Hematopoietic multipotent progenitor cell treated with erythropoietin and hydrocortisone succinate and interleukin-3 and kit ligand, for 8 days (in vitro differentiated cells): ENCODE measurements at regions not wholly inside any gene's neighbourhood (a gene's known extent, or its start where the extent isn't known, plus 50 kb on each side); places are given as distances from the start of the nearest gene placed in this dataset.
"Not testable (repeated sequence)": the region's sequence is repeated elsewhere in the genome, so short reads cannot be mapped to it uniquely, and the experiment has no call there.

Source experiments
- DNase-seq: peaks from one replicate; pipeline ENCODE4 v3.0.0-alpha.2; 2015

- no peak for DNase-seq
Observed at GRCh38 chr4:11894977-11895376, 466.3 kb upstream of the HS3ST1 start.

DNA sequence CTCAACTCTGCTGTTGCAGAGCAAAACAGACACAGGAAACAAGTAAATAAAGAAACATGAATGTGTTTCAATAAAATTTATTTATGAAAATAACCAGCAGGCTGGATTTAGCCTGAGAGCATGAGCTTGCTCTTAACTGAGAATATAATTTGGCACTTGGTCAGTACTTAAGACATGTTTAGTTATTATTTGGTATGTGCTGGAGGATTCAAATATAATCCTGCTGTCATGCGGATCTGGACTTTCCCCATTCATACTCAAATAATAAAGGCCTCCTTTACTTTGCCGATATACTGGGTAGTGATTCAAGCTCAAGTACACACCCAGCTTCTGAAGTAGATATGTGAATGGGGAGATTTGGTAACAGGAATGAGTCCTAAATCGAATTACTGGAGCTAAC lies 465.5 kb upstream of the HS3ST1 start:
- no peak for DNase-seq

GRCh38 chr4:11889099-11889498 lies 460.4 kb upstream of the HS3ST1 start:
- DNase-seq, result no peak

DNA sequence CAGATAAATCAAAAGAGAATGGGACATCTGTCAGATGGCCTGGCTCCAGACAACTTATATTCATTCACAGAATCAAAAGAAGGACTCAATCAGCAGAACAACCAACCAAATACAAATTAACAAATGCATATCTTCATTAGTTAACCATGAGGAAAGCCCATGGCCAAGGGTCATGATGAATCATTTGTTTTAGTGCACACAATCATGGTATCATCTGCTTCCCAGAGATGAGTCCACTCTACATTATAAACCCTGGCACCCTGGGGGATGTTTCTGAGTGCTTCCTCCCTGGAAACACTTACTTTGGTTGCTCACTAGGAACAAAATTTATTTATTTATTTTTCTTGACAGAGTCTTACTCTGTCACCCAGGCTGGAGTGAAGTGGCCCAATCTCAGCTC lies 453.3 kb upstream of the HS3ST1 start:
- DNase-seq, result no peak

DNA sequence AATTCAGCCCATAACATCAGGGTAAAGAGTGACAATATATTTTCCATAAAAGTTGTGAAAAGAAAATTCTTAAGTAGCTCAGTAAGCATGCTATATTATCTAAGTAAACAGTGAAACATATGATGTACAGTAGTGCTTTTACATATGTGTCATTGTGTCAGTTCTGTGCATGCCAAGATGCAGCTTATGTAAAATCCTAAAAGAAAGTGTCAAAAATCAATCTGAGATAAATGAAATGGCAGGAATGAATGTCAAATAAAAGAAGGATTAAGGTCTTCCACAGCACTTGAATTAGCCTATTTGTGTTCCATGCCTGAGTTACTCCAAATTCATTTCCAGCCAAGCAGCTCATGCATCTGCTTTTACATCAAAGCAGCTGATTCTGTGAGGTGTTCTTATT lies 452.7 kb upstream of the HS3ST1 start:
- DNase-seq, result no peak

DNA sequence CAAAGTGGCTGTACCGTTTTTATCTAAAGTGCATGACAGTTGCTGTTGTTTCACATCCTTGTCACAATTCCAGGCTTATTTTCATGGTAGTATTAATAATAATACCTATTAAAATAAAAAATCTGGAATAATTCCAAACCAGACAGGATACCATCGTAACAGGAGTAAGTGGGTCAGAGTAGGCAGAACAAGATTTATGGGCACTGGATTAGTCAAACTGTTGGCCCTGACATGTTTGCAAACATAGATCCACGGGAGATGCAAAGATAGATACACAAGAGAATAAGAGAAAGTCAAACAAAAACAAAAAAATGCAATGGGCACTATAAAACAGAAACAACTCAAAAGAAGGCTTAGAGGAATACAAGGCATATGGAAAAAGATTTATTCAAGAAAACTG lies 449.5 kb upstream of the HS3ST1 start:
- DNase-seq, result no peak

DNA sequence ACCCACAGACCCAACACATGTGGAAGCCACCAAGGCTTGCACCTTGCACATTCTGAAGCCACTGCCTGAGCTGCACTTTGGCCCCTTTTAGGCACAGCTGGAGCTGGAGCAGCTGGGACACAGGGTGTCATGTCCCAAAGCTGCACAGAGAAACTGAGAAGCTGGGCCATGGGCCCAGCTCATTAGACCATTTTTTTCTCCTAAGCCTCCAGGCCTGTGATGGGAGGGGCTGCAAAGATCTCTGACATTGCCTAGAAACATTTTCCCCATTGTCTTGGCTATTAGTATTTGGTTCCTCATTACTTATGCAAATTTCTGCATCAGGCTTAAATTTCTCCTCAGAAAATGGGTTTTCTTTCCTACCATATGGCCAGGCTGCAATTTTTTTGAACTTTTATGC lies 447.4 kb upstream of the HS3ST1 start:
- no peak for DNase-seq

DNA sequence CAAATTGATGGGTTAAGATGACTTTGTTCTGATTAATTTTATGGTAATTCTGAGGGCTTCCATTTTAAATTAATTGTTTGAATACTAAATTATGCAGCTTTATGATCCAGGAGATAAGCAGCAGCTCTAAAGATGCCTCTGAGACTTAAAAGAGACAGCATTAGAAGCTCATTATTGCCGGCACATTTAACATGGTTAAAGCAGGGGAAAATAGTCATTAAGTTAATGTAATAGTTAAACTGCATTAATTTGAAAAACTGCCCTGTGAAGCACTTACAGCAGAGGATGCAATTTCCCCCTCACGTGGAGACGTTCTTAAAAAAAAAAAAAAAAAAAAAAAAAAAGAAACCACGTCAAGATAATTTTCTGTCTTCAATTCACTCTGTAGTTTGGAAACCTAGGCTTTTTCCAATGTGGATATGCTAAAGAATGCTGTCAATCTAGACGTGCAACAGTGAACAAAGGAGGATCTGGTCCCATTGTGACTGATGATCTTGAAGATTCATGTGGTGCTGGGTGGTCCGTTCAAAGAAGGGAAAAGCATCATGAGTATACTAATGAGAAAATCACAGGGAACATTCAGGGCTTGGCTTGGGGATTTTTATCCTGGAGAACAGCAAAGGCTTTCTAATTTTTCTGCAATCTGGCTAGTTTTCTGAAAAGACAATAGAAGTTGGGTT lies 440.6 kb upstream of the HS3ST1 start:
- no peak for DNase-seq

- no peak for DNase-seq
Observed at GRCh38 chr4:11866391-11866790, 437.7 kb upstream of the HS3ST1 start.

- DNase-seq, result no peak
Observed at GRCh38 chr4:11860996-11861395, 432.3 kb upstream of the HS3ST1 start.

DNA sequence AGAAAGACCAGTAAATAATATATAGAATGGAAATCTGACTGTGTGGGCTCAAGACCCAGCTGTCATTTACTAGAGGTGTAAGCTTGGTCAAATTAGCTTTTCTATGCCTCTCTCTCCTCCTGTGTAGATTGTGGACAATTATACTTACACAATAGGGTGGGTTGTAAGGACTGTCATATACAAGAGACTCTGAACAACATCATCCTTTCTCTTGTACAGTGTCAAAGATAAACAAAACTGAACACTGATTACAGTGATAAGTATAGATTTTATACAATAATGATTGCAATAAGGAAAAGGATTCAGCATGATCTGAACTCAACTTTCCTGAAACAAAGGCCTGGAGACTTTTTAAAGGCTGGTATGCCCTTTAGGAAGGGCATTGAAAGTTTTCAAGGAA lies 429.2 kb upstream of the HS3ST1 start:
- no peak for DNase-seq

DNA sequence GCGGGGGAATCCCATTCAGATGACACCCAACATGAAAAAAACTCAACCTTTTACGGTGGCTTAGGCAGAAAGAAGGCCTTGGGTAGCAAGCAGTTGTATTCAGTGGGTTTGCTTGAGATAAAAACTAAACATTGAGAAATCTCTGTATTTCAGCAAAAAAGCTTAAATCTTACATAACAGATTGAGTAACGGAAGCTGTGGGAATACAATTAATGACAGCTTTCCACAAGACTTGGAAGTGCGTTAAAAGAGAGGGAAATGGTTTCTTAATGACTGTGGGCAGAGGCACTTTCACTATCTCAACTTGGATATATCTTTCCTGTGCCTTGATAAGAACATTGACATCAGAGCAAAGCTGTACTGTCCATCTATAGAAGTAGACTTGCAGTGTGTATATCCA lies 418.5 kb upstream of the HS3ST1 start:
- DNase-seq, result no peak

- DNase-seq, result no peak
Observed at GRCh38 chr4:11843927-11844326, 415.2 kb upstream of the HS3ST1 start.

- DNase-seq, result no peak
Observed at GRCh38 chr4:11843340-11843739, 414.6 kb upstream of the HS3ST1 start.

- no peak for DNase-seq
Observed at GRCh38 chr4:11842620-11843263, 414.0 kb upstream of the HS3ST1 start.

DNA sequence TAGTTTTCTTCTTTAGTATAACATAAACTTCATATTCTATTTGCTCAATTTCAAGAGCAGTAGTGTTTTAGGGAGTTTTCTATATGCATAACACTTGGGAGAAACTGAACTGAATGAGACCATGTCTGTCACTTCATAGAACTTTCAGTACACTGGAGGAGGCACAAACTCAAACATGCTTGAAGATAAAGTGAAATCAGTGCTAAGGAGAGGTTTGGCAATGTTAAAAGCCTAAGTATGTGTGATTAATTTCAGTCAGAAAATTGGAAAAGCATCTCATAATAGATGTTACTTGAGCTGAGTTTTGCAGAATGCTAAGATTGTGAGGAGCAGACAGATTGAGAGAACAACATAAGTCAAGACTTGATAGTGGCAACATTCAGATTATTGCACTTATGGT lies 411.2 kb upstream of the HS3ST1 start:
- DNase-seq, result no peak

DNA sequence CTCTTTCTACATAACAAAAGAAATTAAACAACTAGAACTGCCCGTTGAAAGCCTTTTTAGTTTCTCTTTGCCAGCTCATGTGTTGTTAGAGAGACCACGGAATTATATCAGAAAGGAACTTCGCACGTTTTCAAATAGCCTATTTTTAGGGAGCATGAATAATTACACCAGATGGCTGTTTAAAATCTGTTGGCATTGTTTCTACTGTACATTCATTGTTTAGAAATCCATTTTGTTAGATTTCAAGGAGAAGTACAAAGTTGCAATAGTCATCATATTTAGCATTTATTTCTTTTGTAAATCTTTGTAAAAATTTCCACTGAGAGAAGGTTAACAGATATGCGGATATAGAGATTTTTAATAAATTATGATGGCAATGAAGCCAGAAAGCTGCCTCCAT lies 403.0 kb upstream of the HS3ST1 start:
- no peak for DNase-seq

DNA sequence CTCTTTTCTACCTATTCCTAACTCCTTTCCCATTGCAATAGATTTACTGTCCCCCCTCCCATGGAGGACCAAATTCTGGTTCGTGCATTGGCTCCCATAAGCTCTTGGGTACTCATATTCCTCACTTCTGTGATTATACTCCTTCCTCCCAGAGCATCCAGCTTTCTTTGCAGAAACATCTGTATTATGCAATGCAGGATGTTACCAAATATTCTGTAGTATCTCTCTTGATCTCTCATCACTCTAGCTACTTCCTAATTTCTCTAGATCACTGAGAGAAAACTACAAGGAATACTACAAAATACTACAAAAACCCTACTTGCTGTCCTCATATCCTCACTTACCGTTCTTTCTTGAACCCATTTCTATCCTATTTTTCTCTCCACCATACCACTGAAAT lies 395.9 kb upstream of the HS3ST1 start:
- no peak for DNase-seq

- DNase-seq, result no peak
Observed at GRCh38 chr4:11821772-11822430, 393.2 kb upstream of the HS3ST1 start.

GRCh38 chr4:11817088-11817487 lies 388.4 kb upstream of the HS3ST1 start:
- no peak for DNase-seq

DNA sequence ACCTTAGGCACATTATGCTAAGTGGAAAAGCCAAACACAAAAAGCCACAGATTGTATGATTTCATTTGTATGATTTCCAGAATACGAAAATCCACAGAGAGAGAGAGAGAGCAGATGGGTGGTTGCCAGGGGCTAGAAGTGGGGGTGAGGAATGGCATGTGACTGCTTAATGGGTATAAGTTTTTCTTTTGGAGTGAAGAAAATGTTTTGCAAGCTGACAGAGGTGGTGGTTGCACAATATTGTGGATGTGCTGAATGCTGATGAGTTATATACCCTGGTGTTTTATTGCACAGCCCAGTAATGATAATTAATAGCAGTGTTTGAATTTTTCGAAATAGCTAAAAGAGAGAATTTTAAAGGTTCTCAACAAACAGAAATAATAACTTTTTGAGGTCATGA lies 386.1 kb upstream of the HS3ST1 start:
- no peak for DNase-seq

DNA sequence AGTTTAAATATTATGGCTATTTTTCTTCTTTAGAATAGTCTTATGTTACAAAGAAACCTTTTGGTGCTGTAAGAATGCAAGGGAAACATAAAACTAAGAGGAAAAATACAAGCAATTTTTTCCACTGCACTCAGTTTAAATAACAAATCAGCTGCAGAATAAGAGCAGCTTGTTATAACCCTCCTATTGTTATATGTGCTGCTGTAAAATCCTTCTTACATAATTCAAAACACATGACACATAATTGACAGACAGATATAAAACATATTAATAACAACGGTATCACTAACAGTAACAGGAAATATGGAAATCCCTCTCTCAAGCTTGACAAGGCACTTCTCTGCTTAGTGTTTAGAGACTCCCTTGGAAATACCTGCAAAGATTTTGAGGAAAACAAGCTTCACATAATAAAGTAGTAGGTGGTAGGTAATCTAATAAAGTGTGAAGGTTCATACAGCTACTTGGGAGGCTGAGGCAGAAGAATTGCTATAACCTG lies 385.3 kb upstream of the HS3ST1 start:
- DNase-seq, result no peak

DNA sequence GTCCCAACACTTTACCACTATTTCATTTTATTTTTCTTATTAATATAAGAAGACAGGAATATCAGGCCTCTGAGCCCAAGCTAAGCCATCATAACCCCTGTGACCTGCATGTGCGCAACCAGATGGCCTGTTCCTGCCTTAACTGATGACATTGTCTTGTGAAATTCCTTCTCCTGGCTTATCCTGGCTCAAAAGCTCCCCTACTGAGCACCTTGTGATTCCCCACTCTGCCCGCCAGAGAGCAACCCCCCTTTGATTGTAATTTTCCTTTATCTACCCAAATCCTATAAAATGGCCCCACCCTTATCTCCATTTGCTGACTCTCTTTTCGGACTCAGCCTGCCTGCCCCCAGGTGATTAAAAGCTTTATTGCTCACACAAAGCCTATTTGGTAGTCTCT lies 382.8 kb upstream of the HS3ST1 start:
- DNase-seq, result not testable (repeated sequence)

DNA sequence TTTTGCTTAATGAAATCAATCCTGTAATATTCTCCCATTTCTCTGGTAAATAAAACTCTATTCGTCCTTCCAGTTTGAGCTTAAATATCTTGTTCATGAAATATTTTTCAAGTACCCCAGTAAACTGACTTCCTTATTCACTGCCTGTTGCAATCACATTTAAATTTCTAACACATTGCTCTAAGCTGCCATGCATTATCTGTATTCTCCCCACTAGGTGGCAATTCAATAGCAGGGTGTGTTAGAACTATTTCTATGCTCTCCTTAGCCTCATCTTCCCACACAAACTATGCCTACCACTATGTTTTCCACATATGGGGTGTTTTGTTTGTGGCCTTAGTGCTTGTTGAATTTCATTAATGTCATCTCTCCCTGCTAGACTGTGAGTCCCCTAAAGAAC lies 377.1 kb upstream of the HS3ST1 start:
- peak; percentile 28 for DNase-seq
